ENCODE measurements at regions not wholly inside any gene's neighbourhood (a gene's known extent, or its start where the extent isn't known, plus 50 kb on each side); places are given as distances from the start of the nearest gene placed in this dataset.

GRCh38 chr6:125477844-125478243 is 176.1 kb upstream of the HDDC2 start (continued):
- TF ChIP-seq ZNF134 (CRISPR knock-in tag; conservative IDR thresholded peaks at IDR 0.05) = no peak

- POLR2A ChIA-PET = no interaction called here
Measured at GRCh38 chr6:125480146-125480545, 178.4 kb upstream of the HDDC2 start.

More at GRCh38 chr6:125480146-125480545, 178.4 kb upstream of the HDDC2 start:
- WGBS (ENCODE audit: insufficient coverage, low coverage, missing lambda C conversion rate) = 0% methylated on average over 2 of the region's 2 CpGs
- no peak for ATAC-seq
- no peaks in the 10 kb centered on the region for H3K36me3 ChIP-seq (ENCODE audit: control insufficient read depth, insufficient read depth, low read length)
- H2AFZ ChIP-seq (ENCODE audit: low read depth, low read length) = no peak overlapping the region
- H3K9me1 ChIP-seq (ENCODE audit: control insufficient read depth, insufficient read depth, low read length) = no peaks in the 10 kb centered on the region
- in situ Hi-C loops (cut with MboI) = no loop called here
- H3K4me2 ChIP-seq (ENCODE audit: insufficient read depth, low read length) = no peak overlapping the region
- 0 out of 5 replicates have a peak, but pooled peaks cover 0 to 3% of the 10 kb centered on the region in 2 experiments for H3K27me3 ChIP-seq (ENCODE audit: control insufficient read depth in 2 of 2, insufficient read depth in 2 of 2, low read length in 2 of 2)
- intact Hi-C loops (cut with micrococcal nuclease) = no loop called here
- no peak for FAIRE-seq
- no peaks in the 10 kb centered on the region for H3K79me2 ChIP-seq (ENCODE audit: control insufficient read depth, insufficient read depth, low read length)
- CTCF ChIA-PET (ENCODE audit: low intra/inter-chr PET ratio) = no interaction called here
- no TSS peak for BruUV-seq (replicated peaks)
- H3K27ac ChIP-seq (ENCODE audit: extremely low read depth, low read depth, low read length) = no peak overlapping the region
- no peak for DNase-seq (ENCODE audit: extremely low read depth in 1 of 4, low spot score in 3 of 4)
- no peaks in the 10 kb centered on the region for H3K9me3 ChIP-seq (replicated peaks; ENCODE audit: control insufficient read depth, insufficient read depth, low read depth, low read length)
- no peaks in the 10 kb centered on the region for H3K4me1 ChIP-seq (replicated peaks in 1 of 2; ENCODE audit: control insufficient read depth in 2 of 2, insufficient read depth in 2 of 2, low read length in 2 of 2)
- H4K20me1 ChIP-seq (replicated peaks; ENCODE audit: control insufficient read depth, insufficient read depth, low read length) = no peaks in the 10 kb centered on the region
- H3K4me3 ChIP-seq = no peak overlapping the region
- H3K9ac ChIP-seq (ENCODE audit: insufficient read depth in 1 of 2, low read depth in 2 of 2, low read length in 2 of 2) = no peak overlapping the region
- TF ChIP-seq BDP1 (IDR thresholded peaks at IDR 0.05; ENCODE audit: insufficient read depth, insufficient read length) (no peak), TCF7 (IDR thresholded peaks at IDR 0.05; ENCODE audit: borderline replicate concordance) (no peak), ARHGAP35 (IDR thresholded peaks at IDR 0.05; ENCODE audit: partially characterized antibody) (no peak), POLR2G (IDR thresholded peaks at IDR 0.05; ENCODE audit: low read depth, low read length) (no peak), TRIM28 (IDR thresholded peaks at IDR 0.05) (no peak), BCL6 (CRISPR knock-in tag; IDR thresholded peaks at IDR 0.05) (no peak), EZH2 (IDR thresholded peaks at IDR 0.05; ENCODE audit: borderline replicate concordance, low read depth, low read length) (no peak), POLR2AphosphoS5 (IDR thresholded peaks at IDR 0.05; ENCODE audit: control insufficient read depth, insufficient read depth, low read depth, low read length) (no peak)
- TF ChIP-seq, protein P1, sequence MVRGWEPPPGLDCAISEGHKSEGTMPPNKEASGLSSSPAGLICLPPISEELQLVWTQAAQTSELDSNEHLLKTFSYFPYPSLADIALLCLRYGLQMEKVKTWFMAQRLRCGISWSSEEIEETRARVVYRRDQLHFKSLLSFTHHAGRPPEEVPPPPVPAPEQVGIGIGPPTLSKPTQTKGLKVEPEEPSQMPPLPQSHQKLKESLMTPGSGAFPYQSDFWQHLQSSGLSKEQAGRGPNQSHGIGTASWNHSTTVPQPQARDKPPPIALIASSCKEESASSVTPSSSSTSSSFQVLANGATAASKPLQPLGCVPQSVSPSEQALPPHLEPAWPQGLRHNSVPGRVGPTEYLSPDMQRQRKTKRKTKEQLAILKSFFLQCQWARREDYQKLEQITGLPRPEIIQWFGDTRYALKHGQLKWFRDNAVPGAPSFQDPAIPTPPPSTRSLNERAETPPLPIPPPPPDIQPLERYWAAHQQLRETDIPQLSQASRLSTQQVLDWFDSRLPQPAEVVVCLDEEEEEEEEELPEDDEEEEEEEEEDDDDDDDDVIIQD (CRISPR knock-in tag; IDR thresholded peaks at IDR 0.05) = no peak
